Suprapubic skin (tissue), 4 donors: ENCODE measurements at regions not wholly inside any gene's neighbourhood (a gene's known extent, or its start where the extent isn't known, plus 50 kb on each side); places are given as distances from the start of the nearest gene placed in this dataset.

Source experiments
- DNase-seq, 2 donors: peaks; one replicate each; pipeline ENCODE4 v3.0.0-alpha.2; 2019; ENCODE audit warnings: low spot score in 2 of 2
- H3K27ac ChIP-seq: fragments of 200-600 bp; sonication (generic); one replicate; pipeline ENCODE4 v1.5.1; 2019
- H3K27me3 ChIP-seq: fragments of 200-600 bp; sonication (generic); one replicate; pipeline ENCODE4 v1.5.1; 2019
- H3K36me3 ChIP-seq: fragments of 200-600 bp; sonication (generic); one replicate; pipeline ENCODE4 v1.5.1; 2019
- H3K4me1 ChIP-seq: fragments of 200-600 bp; sonication (generic); one replicate; pipeline ENCODE4 v1.5.1; 2019
- H3K4me3 ChIP-seq: fragments of 200-600 bp; sonication (generic); one replicate; pipeline ENCODE4 v1.5.1; 2019; ENCODE audit warnings: mild to moderate bottlenecking
- H3K9me3 ChIP-seq: fragments of 200-600 bp; sonication (generic); one replicate; pipeline ENCODE4 v1.5.1; 2019
- EP300 ChIP-seq: sonication (generic); formaldehyde crosslinking; IDR thresholded peaks from one replicate; pipeline ENCODE4 v1.6.1; 2017; ENCODE audit warnings: antibody characterized with exemption
- POLR2A ChIP-seq, 2 donors: fragments of 450-650 bp; IDR thresholded peaks; one replicate each; pipeline ENCODE4 v1.6.1; 2017; ENCODE audit warnings: antibody characterized with exemption in 2 of 2, mild to moderate bottlenecking in 2 of 2, moderate library complexity in 2 of 2
- POLR2AphosphoS5 ChIP-seq, 3 donors: sonication (generic); formaldehyde crosslinking; IDR thresholded peaks; one replicate each; pipeline ENCODE4 v1.6.1; 2017; ENCODE audit warnings: antibody characterized with exemption in 3 of 3
- WGBS: methylation state at CpG from one replicate; pipeline ENCODE4 v1.1.5; 2018; 5-methylcytosine and 5-hydroxymethylcytosine counted together
- TF ChIP-seq, protein P1 (sequence below), 2 donors: fragments of 200-600 bp in 1 of 2; fragments of 450-650 bp in 1 of 2; sonication (generic) in 1 of 2; IDR thresholded peaks; one replicate each; pipeline ENCODE4 v1.5.1; 2016 to 2019; ENCODE audit warnings: antibody characterized with exemption in 2 of 2, mild to moderate bottlenecking in 1 of 2, moderate library complexity in 1 of 2

DNA sequence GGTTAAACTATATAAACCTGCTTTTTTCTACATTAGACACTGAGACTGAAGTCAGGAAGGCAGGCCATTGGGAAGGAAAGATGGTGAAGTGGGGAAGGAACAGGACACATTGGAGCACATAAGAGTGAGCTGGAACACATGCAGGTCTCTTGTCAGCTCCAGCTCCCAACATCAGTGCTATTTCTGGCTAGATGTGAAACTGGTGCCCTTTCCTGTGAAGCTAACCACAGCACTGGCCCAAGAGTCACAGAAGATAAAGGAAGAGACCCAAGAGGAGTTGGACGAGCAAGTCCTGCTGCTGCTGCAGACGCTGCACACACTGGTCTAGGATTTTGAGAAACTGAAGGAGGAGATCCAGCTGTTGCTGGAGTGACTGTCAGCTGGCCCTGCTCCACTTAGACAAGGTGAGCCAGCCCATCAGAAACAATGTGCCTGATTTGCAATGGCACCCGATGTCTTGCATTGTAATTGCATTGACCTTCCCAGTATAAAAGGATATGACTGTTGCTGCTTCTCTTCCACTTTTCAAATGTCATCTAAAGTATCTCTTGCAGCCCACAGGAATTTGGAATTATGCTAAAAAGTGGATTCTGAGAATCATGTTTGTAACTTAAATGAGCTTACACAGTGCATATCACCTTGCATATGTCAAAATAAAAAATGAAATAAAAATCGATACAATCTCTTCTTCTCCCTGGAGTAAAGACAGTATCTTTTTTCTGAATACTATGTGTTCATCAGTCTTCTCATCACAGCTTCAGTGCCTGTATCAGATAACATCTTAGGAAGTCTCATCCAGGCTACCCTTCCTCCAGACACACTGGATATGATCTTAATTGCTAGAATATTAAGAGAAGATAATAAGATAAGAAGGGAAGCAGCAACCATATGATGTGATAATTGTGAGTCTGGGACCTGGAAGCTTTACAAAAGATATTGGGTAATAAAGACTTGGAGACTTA, 230.7 kb upstream of the SPRY2 start:
- no peak for DNase-seq
- WGBS: 77% methylated on average over 4 of the region's 4 CpGs
- no peaks in the 10 kb centered on the region for H3K36me3 ChIP-seq
- H3K9me3 ChIP-seq: no peaks in the 10 kb centered on the region
- no peak overlapping the region for H3K27ac ChIP-seq
- no peak for TF ChIP-seq POLR2A (IDR thresholded peaks at IDR 0.05)
- TF ChIP-seq EP300: no peak
- TF ChIP-seq, protein P1, sequence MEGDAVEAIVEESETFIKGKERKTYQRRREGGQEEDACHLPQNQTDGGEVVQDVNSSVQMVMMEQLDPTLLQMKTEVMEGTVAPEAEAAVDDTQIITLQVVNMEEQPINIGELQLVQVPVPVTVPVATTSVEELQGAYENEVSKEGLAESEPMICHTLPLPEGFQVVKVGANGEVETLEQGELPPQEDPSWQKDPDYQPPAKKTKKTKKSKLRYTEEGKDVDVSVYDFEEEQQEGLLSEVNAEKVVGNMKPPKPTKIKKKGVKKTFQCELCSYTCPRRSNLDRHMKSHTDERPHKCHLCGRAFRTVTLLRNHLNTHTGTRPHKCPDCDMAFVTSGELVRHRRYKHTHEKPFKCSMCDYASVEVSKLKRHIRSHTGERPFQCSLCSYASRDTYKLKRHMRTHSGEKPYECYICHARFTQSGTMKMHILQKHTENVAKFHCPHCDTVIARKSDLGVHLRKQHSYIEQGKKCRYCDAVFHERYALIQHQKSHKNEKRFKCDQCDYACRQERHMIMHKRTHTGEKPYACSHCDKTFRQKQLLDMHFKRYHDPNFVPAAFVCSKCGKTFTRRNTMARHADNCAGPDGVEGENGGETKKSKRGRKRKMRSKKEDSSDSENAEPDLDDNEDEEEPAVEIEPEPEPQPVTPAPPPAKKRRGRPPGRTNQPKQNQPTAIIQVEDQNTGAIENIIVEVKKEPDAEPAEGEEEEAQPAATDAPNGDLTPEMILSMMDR (IDR thresholded peaks at IDR 0.05): no peak
- TF ChIP-seq POLR2AphosphoS5 (IDR thresholded peaks at IDR 0.05): no peak
- no peak overlapping the region for H3K4me3 ChIP-seq
- H3K4me1 ChIP-seq: peaks cover 14% of the 10 kb centered on the region
- no peaks in the 10 kb centered on the region for H3K27me3 ChIP-seq

DNA sequence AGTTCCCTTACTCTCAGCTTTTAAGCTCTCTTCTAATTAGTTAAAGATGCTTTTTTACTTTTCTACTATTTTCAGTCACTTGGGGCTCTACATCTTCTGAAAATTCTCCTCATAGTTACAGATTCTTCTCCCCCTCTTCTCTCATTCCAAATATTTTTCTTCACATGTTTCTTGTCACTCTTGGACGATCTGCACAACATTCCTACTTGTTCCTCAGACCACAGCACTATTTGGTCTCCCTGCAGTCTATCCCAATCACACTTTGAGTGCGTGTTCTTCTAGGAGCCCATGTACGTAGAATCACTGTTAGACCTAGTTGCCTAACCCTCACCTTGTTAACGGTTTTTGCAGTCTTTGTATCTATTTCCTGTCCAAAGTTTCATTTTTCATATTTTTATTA, 222.5 kb upstream of the SPRY2 start:
- no peaks in the 10 kb centered on the region for H3K27me3 ChIP-seq
- 59% methylated on average over 4 of the region's 4 CpGs for WGBS
- DNase-seq: no peak
- TF ChIP-seq, protein P1 (IDR thresholded peaks at IDR 0.05): no peak
- TF ChIP-seq POLR2AphosphoS5 (IDR thresholded peaks at IDR 0.05): no peak
- TF ChIP-seq POLR2A (IDR thresholded peaks at IDR 0.05): no peak
- TF ChIP-seq EP300: no peak
- no peaks in the 10 kb centered on the region for H3K4me1 ChIP-seq
- no peak overlapping the region for H3K4me3 ChIP-seq
- H3K9me3 ChIP-seq: no peaks in the 10 kb centered on the region
- H3K27ac ChIP-seq: no peak overlapping the region
- H3K36me3 ChIP-seq: no peaks in the 10 kb centered on the region

DNA sequence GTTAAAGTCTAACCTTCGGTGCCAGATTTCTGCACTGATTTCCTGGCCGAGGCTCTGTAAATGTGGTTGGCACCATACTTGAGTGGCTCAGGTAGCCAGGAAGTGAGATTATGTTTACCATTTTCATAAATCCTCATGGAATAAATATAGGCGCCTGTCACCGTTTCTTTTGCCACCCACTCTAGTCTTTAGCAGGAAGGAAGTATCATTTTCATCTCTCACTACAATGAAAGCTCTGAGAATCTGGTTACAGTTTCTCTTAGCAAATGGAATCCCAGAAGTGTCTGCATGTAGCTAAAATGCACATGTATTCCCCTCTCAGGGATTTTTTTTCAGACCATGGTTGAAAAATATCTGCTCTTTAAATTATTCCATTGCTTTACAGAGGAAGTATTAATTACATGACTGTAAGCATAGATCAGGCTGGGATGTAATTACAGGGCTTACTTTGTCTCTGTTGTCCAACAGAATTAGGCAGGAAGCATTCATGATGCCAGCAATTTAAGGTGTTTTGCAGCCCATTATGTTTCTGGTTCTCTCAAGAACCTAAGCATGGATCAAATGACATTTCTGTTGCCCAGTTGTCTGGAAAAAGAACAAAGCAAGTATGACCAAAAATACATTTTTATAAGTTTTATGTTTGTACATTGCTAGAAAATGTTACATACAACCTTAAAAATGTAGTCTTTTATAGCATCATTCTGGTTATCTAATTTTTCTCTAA, 221.7 kb upstream of the SPRY2 start:
- Histone ChIP-seq H3K9me3 (no peaks in the 10 kb centered on the region), H3K4me1 (no peaks in the 10 kb centered on the region), H3K27ac (no peak overlapping the region), H3K4me3 (no peak overlapping the region), H3K27me3 (no peaks in the 10 kb centered on the region), H3K36me3 (no peaks in the 10 kb centered on the region)
- TF ChIP-seq POLR2A (IDR thresholded peaks at IDR 0.05): no peak
- TF ChIP-seq, protein P1 (IDR thresholded peaks at IDR 0.05): no peak
- no peak for TF ChIP-seq POLR2AphosphoS5 (IDR thresholded peaks at IDR 0.05)
- no peak for TF ChIP-seq EP300
- 65% methylated on average over 4 of the region's 4 CpGs for WGBS
- no peak for DNase-seq

DNA sequence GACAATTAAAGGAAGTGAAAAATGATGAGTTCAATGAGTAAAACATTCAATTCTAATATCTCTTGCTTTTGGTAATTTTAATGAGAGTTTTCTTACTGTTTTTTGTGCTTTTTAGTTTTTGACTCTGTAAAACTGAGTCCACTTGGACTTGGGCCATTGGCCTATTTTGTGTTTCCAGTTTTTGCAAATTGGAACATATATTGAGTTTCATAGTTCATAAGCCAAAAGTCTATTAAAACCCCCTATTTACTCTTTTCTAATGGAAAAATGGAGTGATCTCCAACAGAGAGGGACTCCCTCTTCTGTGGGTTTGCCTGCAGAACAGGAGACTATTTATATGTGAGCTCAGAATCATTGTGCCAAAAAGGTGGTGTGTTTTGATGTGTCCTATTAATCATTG, 219.7 kb upstream of the SPRY2 start:
- Histone ChIP-seq H3K4me3 (no peak overlapping the region), H3K9me3 (no peaks in the 10 kb centered on the region), H3K36me3 (no peaks in the 10 kb centered on the region), H3K27ac (no peak overlapping the region), H3K4me1 (no peaks in the 10 kb centered on the region), H3K27me3 (no peaks in the 10 kb centered on the region)
- no peak for DNase-seq
- TF ChIP-seq POLR2AphosphoS5 (IDR thresholded peaks at IDR 0.05) (no peak), POLR2A (IDR thresholded peaks at IDR 0.05) (no peak), EP300 (no peak)
- TF ChIP-seq, protein P1 (IDR thresholded peaks at IDR 0.05): no peak

DNA sequence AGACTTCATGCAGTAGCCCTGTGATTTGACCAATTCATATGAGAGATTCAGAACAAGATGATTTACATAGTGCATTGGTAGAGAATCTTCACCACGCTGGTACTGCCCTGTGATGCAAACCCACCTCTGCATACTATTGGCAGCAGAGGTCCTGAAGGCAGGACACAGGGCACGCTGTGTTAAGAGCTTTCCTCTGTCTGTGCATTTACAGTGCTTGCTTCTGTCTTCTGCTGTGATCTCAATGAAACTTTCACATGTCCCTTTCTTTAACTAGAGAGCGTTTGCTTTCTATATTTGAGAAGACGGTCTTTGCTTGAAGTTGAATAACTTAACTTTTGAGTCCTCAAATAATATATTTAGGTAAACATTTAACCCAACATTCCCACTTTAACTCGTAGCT, 219.0 kb upstream of the SPRY2 start:
- no peaks in the 10 kb centered on the region for H3K36me3 ChIP-seq
- H3K27me3 ChIP-seq: no peaks in the 10 kb centered on the region
- H3K9me3 ChIP-seq: no peaks in the 10 kb centered on the region
- H3K4me3 ChIP-seq: no peak overlapping the region
- TF ChIP-seq POLR2AphosphoS5 (IDR thresholded peaks at IDR 0.05): no peak
- TF ChIP-seq EP300: no peak
- no peak for TF ChIP-seq POLR2A (IDR thresholded peaks at IDR 0.05)
- TF ChIP-seq, protein P1 (IDR thresholded peaks at IDR 0.05): no peak
- H3K4me1 ChIP-seq: no peaks in the 10 kb centered on the region
- DNase-seq: no peak
- WGBS: 71% methylated on average over 5 of the region's 5 CpGs
- no peak overlapping the region for H3K27ac ChIP-seq
